ENCODE measurements at regions not wholly inside any gene's neighbourhood (a gene's known extent, or its start where the extent isn't known, plus 50 kb on each side); places are given as distances from the start of the nearest gene placed in this dataset.

GRCh38 chr3:115475178-115476041 is 147.9 kb upstream of the GAP43 start:
- DNase-seq (ENCODE audit: low spot score), result no peak

DNA sequence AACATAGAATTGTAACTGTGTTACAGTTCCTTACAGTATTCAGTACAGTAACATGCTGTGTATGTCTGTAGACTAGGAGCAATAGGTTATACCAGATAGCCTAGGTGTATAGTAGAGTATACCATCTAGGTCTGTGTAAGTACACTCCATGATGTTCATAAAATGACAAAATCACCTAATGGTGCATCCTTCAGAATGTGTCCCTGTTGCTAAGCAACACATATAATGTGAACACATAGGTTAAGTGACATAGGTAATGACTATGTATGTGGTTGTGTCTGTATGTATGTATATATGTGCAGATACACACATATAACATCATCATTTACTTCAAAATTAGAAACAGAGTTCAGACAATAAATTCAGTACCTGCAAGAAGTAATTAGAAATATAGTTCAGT is 146.8 kb upstream of the GAP43 start:
- no peak for DNase-seq (ENCODE audit: low spot score)

DNA sequence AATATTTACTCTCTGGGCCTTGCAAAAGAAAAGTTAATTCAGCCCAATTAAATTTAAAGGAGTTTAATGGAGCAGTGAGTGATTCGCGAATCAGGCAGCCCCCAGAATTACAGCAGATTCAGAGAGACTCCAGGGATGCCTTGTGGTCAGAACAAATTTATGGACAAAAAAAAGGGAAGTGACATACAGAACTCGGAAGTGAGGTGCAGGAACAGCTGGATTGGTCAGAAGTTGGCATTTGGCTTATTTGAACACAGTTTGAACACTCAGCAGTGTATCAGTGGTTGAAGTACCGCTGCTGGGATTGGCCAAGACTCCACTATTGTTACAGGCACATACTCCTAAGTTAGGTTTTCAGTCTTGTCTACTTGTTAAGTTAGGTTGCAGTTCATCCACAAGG is 145.0 kb upstream of the GAP43 start:
- no peak for DNase-seq (ENCODE audit: low spot score)

- DNase-seq (ENCODE audit: low spot score), result no peak
These were observed 136.4 kb upstream of the GAP43 start for GRCh38 chr3:115486880-115487279.

- no peak for DNase-seq (ENCODE audit: low spot score)
These were observed 135.3 kb upstream of the GAP43 start for GRCh38 chr3:115487968-115488367.

DNA sequence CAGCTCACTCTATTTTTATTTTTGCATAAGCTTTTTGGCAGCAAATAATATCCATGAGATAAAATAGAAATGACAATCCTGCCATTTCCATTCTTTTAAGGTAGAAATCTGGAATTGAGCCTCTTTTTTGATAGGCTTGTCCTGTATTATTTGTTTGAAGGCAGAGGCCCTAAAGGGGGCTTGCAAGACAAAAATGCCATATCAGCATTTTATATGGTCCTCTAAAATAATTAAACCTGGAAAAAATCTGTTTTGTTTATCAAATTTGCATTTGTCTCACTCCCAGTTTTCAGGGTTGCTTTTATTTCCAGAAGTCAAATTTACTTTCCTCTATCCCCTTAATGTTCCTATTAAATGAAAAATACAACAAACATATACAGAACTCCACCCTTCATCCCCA is 134.9 kb upstream of the GAP43 start:
- no peak for DNase-seq (ENCODE audit: low spot score)

DNA sequence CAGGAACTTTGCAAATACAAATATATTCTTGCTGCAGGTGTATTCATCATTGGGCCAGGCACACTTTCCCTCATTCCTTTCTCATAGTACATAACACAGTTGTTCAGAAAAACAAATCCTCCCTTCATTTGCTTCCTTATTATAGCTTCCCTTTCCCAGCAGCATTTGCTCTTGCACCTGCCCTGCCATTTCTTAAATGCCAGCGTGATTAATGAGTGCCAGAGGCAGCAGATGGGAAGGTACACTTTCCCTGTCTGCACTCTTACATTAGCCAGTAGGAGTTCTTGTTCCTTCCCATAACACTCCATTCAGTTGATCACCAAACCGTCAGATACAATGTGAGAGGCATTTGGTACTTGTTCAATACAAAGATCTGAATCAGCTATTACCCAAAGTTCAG is 128.5 kb upstream of the GAP43 start:
- DNase-seq (ENCODE audit: low spot score), result no peak

DNA sequence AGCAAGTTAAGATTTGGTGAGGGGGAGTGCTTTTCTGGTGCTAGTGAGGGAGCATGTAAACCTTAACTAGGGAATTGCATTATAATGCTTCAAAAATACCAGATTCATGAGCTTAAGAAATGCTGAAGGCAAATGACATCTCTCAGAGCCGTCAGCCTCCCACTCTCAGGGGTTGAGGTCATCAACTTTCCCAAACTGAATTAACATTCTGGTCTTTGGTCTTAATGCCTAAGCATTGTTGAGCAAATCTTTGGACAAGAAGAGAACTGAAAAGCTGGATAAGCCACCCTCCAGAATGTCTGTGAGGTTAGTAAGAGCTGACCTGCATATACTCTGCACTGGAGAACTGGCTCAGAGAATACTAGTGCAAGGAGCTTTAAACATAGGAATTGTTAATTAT is 124.9 kb upstream of the GAP43 start:
- no peak for DNase-seq (ENCODE audit: low spot score)

GRCh38 chr3:115498898-115499297 is 124.4 kb upstream of the GAP43 start:
- DNase-seq (ENCODE audit: low spot score), result no peak

GRCh38 chr3:115499666-115500065 is 123.6 kb upstream of the GAP43 start:
- DNase-seq (ENCODE audit: low spot score), result no peak

DNA sequence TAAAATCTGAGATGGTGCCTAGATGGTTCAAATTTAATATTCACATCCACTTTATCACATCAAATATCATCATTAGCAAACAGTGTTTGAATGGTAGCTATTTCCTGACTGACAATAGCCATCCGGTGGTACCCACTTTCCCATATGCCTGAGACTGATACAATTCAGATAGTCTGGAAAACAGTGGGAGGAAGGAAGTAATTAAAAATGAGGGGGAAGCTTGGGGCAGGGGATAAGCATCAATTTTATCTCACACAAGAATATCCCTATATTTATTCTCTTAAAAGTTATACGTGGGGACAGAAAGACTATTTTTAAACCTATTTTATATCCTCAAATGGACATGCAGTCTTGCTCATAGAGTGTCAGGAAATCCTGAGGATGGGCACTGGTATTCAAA is 122.5 kb upstream of the GAP43 start:
- no peak for DNase-seq (ENCODE audit: low spot score)

- DNase-seq (ENCODE audit: low spot score), result no peak
These were observed 121.2 kb upstream of the GAP43 start for GRCh38 chr3:115502128-115502527.

DNA sequence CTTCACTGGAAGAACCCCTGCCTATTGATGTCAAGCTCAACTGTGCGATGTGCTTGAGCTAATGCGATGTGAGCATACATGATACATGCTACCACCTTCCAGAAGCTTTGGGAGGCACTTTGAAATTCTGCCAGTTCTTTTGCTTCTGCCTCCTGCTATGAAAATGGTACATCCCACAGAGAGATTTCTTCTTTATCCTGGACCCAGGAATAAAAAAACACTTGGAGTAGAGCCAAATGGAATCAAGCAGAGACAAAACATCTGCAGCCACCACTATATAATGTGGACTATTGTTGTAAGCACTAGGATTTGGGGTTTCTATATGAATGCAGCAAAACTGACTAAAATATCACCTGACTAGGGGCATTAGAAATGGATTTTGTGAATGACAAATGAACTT is 119.9 kb upstream of the GAP43 start:
- DNase-seq (ENCODE audit: low spot score), result no peak

DNA sequence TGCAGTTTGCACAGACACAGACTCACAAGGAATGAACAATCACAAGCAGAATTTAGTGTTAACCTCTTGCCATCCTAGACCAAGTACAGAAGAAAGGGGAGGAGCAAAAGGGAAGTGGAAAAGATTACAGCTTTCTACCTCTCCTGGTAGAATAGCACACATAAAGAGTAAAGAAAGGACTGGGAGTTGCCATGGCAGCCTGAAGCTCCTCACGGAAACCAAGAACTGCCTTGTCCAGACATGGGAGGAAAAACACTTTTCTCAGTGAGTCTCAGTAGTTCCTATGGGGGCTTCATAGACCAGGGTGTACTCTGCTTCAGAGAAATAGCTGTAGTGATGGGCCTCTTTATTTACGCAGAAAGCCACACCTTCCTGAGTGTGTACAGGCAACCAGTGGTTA is 114.7 kb upstream of the GAP43 start:
- DNase-seq (ENCODE audit: low spot score), result no peak

DNA sequence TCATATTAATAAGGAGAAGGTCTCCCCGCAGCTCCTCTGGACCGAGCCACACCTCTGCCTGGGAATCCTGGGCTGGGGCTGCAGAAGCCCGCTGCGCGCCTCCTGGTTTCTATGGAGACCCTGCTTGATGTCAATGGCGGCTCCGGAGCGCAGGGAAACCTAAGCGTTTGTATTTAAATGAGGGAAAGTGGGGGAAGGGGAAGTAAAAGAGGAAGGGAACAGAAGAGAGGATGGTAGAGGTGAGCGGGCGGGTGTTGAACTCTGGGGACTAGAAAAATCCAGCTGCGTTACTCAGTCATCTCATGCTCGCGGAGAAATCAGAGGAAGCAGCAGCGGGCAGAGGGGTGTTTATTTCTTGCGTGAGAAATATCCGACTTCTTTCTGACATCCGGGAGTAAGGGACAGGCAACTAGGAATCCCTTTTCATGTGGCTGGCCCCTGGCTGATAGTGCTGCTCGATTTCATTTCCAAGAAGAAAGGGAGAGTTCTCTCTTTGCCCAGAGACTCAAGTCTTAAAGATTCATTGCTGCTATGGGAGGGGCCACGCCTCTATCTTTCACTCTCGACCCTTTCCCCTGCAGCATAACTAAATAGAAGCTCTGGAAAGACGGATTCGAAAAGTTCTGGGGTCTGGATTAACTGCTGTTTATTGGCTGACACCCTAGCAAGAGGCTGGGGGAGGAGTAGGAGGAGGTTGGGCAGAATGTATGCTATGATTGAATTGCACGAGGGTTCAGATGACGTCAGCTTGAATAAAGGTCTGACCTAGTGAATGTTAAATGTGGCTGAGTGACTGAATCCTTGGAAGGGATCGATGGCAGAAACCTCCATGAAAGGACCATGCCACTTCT is 110.5 kb upstream of the GAP43 start:
- peak; percentile 16 for DNase-seq (ENCODE audit: low spot score)

DNA sequence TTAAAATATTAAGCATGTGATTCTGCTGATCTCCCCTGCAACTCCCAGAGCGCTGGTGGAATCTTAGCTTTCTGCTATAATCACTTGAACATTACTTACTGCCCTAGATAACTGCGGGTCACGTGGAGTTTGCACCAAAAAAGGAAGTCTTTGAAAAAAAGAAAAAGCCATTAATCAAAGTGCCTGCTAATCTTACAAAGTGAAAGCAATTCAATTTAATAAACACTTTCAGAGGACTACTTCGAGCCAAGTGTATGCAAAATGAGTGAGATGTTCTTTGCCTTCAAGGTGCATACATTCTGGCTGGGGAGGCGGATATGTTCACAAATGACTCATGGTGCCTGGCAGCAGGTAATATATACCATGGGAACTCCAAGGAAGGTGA is 109.9 kb upstream of the GAP43 start:
- no peak for DNase-seq (ENCODE audit: low spot score)

- no peak for DNase-seq (ENCODE audit: low spot score)
These were observed 105.8 kb upstream of the GAP43 start for GRCh38 chr3:115517457-115518050.

DNA sequence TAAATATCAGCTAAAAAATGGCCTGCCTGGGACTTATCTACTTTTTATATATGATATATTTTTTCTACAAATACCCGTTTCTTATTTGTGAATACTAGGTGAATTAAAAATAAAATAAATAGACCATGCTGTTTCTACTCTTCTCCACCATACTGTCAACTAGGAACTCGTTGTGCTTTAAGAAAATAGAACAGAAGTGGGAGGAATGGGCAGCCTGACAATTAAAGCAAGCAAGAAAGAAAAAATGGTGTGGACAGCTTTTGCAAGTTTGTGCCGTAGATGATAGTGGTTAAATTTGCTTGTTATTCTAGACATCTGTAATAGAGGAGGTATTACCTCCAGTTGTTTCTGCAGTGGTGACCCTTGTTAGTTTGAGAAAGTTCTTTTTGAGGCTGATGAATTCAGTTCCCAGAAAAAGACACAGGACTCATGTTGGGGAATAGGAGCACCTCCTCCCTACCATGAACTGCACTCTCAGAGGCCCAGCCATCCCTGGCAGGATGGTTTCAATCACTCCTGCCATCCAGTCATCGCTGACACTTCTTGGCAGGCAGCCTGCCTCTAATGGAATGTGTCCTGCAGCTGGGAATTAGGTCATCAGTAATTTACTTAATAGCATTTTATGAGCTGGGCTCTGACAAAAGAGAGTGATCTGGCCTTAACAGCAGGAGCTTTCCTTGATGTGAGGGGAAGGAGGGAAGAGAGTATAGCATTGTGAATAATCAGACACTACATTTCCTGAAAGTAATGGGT is 105.0 kb upstream of the GAP43 start:
- peak; percentile 63 for DNase-seq (ENCODE audit: low spot score)

DNA sequence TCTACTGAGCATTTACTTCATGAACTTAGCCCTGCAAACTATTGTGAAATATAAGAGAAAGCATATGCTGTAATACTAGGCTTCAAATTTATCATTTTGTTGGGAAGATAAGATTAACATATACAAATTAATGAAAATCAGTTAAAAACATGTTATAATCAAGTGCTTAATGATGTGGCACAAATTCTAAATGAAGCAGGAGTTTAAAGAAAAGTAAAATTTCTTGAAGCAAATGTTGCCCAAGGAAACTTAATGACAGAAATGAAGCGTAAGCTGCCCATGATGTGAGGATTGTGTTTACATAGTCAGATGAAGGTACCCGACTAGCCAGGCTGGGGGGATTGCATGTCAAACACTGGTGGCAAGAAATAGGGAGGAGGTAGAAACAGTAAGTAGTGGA is 103.1 kb upstream of the GAP43 start:
- no peak for DNase-seq (ENCODE audit: low spot score)

DNA sequence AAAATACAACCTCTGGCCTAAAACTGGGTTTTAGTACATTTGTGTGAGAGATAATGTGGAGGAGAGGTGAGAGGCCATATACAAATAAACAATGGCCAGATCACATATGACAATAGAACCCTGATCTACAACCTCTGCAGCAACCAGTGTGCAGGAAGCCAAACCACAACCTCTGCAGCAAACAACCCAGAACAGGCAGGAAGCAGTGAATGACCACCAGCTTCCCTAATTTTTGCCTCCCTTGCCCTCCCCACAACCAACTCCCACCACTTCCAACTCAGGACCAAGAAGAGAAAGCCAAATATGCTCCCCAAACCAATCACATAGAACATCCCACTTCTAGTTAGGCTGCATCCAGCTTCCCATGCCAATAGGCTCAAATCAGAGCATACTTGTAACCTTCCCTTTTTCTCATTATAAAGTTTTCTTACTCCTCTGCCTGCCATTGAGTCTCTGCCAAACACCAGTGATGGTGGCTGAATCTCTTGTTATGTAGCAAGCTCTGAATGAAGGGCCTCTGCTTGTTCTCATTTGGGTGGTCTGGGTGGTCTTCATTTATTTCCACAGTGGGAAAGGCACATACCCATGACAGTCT is 102.6 kb upstream of the GAP43 start:
- DNase-seq (ENCODE audit: low spot score), result no peak

DNA sequence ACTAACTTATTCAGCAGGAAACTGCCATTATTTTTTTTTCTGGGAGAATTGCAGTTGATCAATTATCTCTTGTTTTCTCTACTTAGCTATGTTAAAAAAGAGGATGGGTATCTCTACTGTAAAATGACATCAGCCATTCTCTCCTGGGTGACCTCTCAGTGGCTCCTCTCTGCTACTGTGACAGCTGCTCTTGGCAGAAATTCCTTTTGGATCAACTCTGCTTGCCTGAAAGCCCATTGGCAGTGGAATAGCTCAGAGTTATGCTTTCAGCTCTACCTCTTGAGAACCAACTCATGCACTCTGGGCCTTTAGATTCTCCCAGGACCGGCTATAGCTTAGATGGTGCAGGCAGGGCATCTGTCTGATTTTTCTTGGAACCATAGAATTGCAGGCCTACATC is 99.9 kb upstream of the GAP43 start:
- no peak for DNase-seq (ENCODE audit: low spot score)

GRCh38 chr3:115524549-115524948 is 98.8 kb upstream of the GAP43 start:
- no peak for DNase-seq (ENCODE audit: low spot score)

All from hepatic stellate cell (primary cell).